ENCODE measurements at regions not wholly inside any gene's neighbourhood (a gene's known extent, or its start where the extent isn't known, plus 50 kb on each side); places are given as distances from the start of the nearest gene placed in this dataset.

DNA sequence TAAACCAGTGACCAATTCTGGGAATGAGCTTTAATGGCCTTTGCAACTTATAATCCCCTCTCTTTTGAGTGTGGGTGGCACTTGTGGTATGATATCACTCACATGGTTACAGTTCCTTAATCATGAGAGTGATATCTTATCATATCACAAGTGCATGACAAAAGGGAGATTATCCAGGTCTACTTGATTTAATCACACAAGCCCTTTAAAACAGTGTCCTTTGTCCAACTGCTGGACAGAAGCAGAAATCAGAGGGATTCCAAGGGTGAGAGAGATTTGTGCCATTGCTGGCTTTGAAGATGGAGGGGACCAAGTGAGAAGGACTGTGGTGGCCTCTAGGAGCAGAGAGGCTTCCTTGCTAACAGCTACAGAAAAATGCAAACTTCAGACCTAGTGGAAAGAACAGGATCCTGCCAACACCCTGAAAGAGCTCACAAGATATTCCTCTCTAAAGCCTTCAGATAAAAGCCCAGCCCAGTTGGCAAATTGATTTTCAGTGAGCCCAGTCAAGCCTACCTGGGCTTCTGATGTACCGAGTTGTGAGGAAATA lies 279.0 kb upstream of the TLE4 start:
- TF ChIP-seq, protein P1, sequence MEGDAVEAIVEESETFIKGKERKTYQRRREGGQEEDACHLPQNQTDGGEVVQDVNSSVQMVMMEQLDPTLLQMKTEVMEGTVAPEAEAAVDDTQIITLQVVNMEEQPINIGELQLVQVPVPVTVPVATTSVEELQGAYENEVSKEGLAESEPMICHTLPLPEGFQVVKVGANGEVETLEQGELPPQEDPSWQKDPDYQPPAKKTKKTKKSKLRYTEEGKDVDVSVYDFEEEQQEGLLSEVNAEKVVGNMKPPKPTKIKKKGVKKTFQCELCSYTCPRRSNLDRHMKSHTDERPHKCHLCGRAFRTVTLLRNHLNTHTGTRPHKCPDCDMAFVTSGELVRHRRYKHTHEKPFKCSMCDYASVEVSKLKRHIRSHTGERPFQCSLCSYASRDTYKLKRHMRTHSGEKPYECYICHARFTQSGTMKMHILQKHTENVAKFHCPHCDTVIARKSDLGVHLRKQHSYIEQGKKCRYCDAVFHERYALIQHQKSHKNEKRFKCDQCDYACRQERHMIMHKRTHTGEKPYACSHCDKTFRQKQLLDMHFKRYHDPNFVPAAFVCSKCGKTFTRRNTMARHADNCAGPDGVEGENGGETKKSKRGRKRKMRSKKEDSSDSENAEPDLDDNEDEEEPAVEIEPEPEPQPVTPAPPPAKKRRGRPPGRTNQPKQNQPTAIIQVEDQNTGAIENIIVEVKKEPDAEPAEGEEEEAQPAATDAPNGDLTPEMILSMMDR (conservative IDR thresholded peaks at IDR 0.05; ENCODE audit: low read length): no peak
- TF ChIP-seq EZH2phosphoT487 (IDR thresholded peaks at IDR 0.05; ENCODE audit: borderline replicate concordance): no peak
